SK-N-SH treated with all-trans-retinoic acid at 6 μM for 48 hours (cell line): ENCODE measurements at regions not wholly inside any gene's neighbourhood (a gene's known extent, or its start where the extent isn't known, plus 50 kb on each side); places are given as distances from the start of the nearest gene placed in this dataset.

Experiments used
- ATAC-seq: fragments of 200-7000 bp; cut with Tn5 transposase; 3 replicates; pipeline ENCODE4 v1.9.1; 2020; ENCODE audit warnings: mild to moderate bottlenecking, moderate library complexity
- ARNTL ChIP-seq: fragments of 450-650 bp; formaldehyde crosslinking; IDR thresholded peaks from 2 replicates; pipeline ENCODE4 v1.5.0; 2020; ENCODE audit warnings: low read depth, mild to moderate bottlenecking, moderate library complexity, borderline replicate concordance
- BACH2 ChIP-seq: fragments of 250-450 bp; sonication (Bioruptor Pico); IDR thresholded peaks from 2 replicates; pipeline ENCODE4 v1.9.0; 2021; ENCODE audit warnings: mild to moderate bottlenecking, borderline replicate concordance
- CREB5 ChIP-seq: fragments of 250-450 bp; sonication (Bioruptor Pico); IDR thresholded peaks from 2 replicates; pipeline ENCODE4 v1.5.1; 2020; ENCODE audit warnings: low read depth, mild to moderate bottlenecking, moderate library complexity
- CSDC2 ChIP-seq: fragments of 250-450 bp; sonication (Bioruptor Pico); IDR thresholded peaks from 2 replicates; pipeline ENCODE4 v1.5.0; 2020; ENCODE audit warnings: mild to moderate bottlenecking, moderate library complexity
- CSRNP3 ChIP-seq: fragments of 250-450 bp; sonication (Bioruptor Pico); IDR thresholded peaks from 2 replicates; pipeline ENCODE4 v1.5.1; 2021; ENCODE audit warnings: mild to moderate bottlenecking, moderate library complexity
- ESRRG ChIP-seq: fragments of 250-450 bp; sonication (Bioruptor Pico); IDR thresholded peaks from 2 replicates; pipeline ENCODE4 v1.6.1; 2021; ENCODE audit warnings: mild to moderate bottlenecking
- GLIS3 ChIP-seq: fragments of 250-450 bp; sonication (Bioruptor Pico); IDR thresholded peaks from 2 replicates; pipeline ENCODE4 v1.5.0; 2020; ENCODE audit warnings: mild to moderate bottlenecking, moderate library complexity
- ISL1 ChIP-seq: fragments of 250-450 bp; sonication (Bioruptor Pico); IDR thresholded peaks from 2 replicates; pipeline ENCODE4 v2.1.2; 2022; ENCODE audit warnings: mild to moderate bottlenecking, moderate library complexity
- PATZ1 ChIP-seq: fragments of 250-450 bp; sonication (Bioruptor Pico); IDR thresholded peaks from 2 replicates; pipeline ENCODE4 v1.8.0; 2020; ENCODE audit warnings: mild to moderate bottlenecking, moderate library complexity, borderline replicate concordance
- POU6F1 ChIP-seq: fragments of 250-450 bp; sonication (Bioruptor Pico); IDR thresholded peaks from 2 replicates; pipeline ENCODE4 v1.8.0; 2021; ENCODE audit warnings: low read depth, mild to moderate bottlenecking, moderate library complexity, borderline replicate concordance
- RARB ChIP-seq: fragments of 250-450 bp; sonication (Bioruptor Pico); IDR thresholded peaks from 2 replicates; pipeline ENCODE4 v1.8.0; 2021; ENCODE audit warnings: mild to moderate bottlenecking, moderate library complexity
- SNAI2 ChIP-seq: fragments of 250-450 bp; sonication (Bioruptor Pico); IDR thresholded peaks from 2 replicates; pipeline ENCODE4 v1.5.0; 2020; ENCODE audit warnings: mild to moderate bottlenecking, moderate library complexity
- TCF4 ChIP-seq: fragments of 250-450 bp; sonication (Bioruptor Pico); IDR thresholded peaks from 2 replicates; pipeline ENCODE4 v1.8.0; 2021; ENCODE audit warnings: mild to moderate bottlenecking, moderate library complexity, borderline replicate concordance
- TSHZ2 ChIP-seq: fragments of 250-450 bp; sonication (Bioruptor Pico); IDR thresholded peaks from 2 replicates; pipeline ENCODE4 v1.5.0; 2020; ENCODE audit warnings: mild to moderate bottlenecking, moderate library complexity
- ZC3H10 ChIP-seq: fragments of 250-450 bp; sonication (Bioruptor Pico); IDR thresholded peaks from 2 replicates; pipeline ENCODE4 v1.5.1; 2021; ENCODE audit warnings: mild to moderate bottlenecking, moderate library complexity
- ZFP3 ChIP-seq: fragments of 250-450 bp; sonication (Bioruptor Pico); IDR thresholded peaks from 2 replicates; pipeline ENCODE4 v1.5.0; 2020; ENCODE audit warnings: mild to moderate bottlenecking, moderate library complexity
- ZFP30 ChIP-seq: fragments of 450-650 bp; formaldehyde crosslinking; IDR thresholded peaks from 2 replicates; pipeline ENCODE4 v1.5.0; 2022; ENCODE audit warnings: mild to moderate bottlenecking, moderate library complexity
- ZNF8 ChIP-seq: fragments of 450-650 bp; formaldehyde crosslinking; IDR thresholded peaks from 2 replicates; pipeline ENCODE4 v1.5.0; 2020; ENCODE audit warnings: mild to moderate bottlenecking, moderate library complexity

- ATAC-seq = no peak
- TF ChIP-seq CREB5 (CRISPR knock-in tag) (no peak), SNAI2 (no peak), BACH2 (CRISPR knock-in tag) (no peak)
Measured at GRCh38 chr4:13168326-13168725, 315.8 kb downstream of the RAB28 start.

- no peak for TF ChIP-seq TSHZ2
- no peak for TF ChIP-seq TCF4 (CRISPR knock-in tag)
- TF ChIP-seq ZFP30 (CRISPR knock-in tag) = no peak
- TF ChIP-seq RARB (CRISPR knock-in tag) = no peak
- TF ChIP-seq POU6F1 (CRISPR knock-in tag) = no peak
- TF ChIP-seq ISL1 = no peak
- TF ChIP-seq ZFP3 (CRISPR knock-in tag) = no peak
- TF ChIP-seq SNAI2 = no peak
- no peak for TF ChIP-seq GLIS3
- TF ChIP-seq, all 23 proteins: peak for 0
- ATAC-seq = no peak
Measured at GRCh38 chr4:13166214-13166613, 317.9 kb downstream of the RAB28 start.

- no peak for TF ChIP-seq CREB5 (CRISPR knock-in tag)
- TF ChIP-seq ISL1 = no peak
- no peak for TF ChIP-seq RARB (CRISPR knock-in tag)
- TF ChIP-seq ESRRG = no peak
- TF ChIP-seq ZFP3 (CRISPR knock-in tag) = no peak
- TF ChIP-seq CSDC2 (CRISPR knock-in tag) = no peak
- no peak for TF ChIP-seq ARNTL (CRISPR knock-in tag)
- no peak for TF ChIP-seq ZNF8 (CRISPR knock-in tag)
- no peak for ATAC-seq
Measured at GRCh38 chr4:13164783-13165331, 319.3 kb downstream of the RAB28 start.

GRCh38 chr4:13162886-13163285 lies 321.3 kb downstream of the RAB28 start:
- ATAC-seq = no peak
- TF ChIP-seq CSRNP3 (CRISPR knock-in tag) = no peak
- no peak for TF ChIP-seq POU6F1 (CRISPR knock-in tag)
- no peak for TF ChIP-seq TCF4 (CRISPR knock-in tag)
- TF ChIP-seq ARNTL (CRISPR knock-in tag) = no peak
- TF ChIP-seq CREB5 (CRISPR knock-in tag) = no peak
- TF ChIP-seq ZC3H10 (CRISPR knock-in tag) = no peak
- no peak for TF ChIP-seq TSHZ2
- TF ChIP-seq CSDC2 (CRISPR knock-in tag) = no peak
- no peak for TF ChIP-seq ZFP3 (CRISPR knock-in tag)
- TF ChIP-seq SNAI2 = no peak
- TF ChIP-seq PATZ1 (CRISPR knock-in tag) = no peak
